Kidney (tissue), 13 donors: ENCODE measurements at regions not wholly inside any gene's neighbourhood (a gene's known extent, or its start where the extent isn't known, plus 50 kb on each side); places are given as distances from the start of the nearest gene placed in this dataset.
"Not testable (repeated sequence)": the region's sequence is repeated elsewhere in the genome, so short reads cannot be mapped to it uniquely, and the experiment has no call there.

Experiments used
- DNase-seq, 5 donors: peaks; one replicate each; pipeline ENCODE4 v3.0.0-alpha.2; 2013 to 2020
- FAIRE-seq: peaks from 2 replicates; lab custom pipeline; 2012; peaks lifted over from hg19 to GRCh38; lab: Jason Lieb, UNC
- H3K27ac ChIP-seq, 2 donors: one replicate each; pipeline ENCODE4 v1.7.0; 2013; ENCODE audit warnings: low read depth in 2 of 2, low read length in 2 of 2, inconsistent platforms in 1 of 2
- H3K27me3 ChIP-seq: one replicate; pipeline ENCODE4 v1.7.1; 2013; ENCODE audit warnings: low read length, inconsistent platforms; ENCODE audit not compliant: control insufficient read depth, insufficient read depth
- H3K36me3 ChIP-seq, 3 donors: one replicate each; pipeline versions ENCODE4 v1.7.0 to v1.7.1; 2013; ENCODE audit warnings: low read length in 3 of 3, control low read depth in 1 of 3, inconsistent platforms in 1 of 3; ENCODE audit not compliant: insufficient read depth in 3 of 3, control insufficient read depth in 2 of 3
- H3K4me1 ChIP-seq, 3 donors: one replicate each; pipeline versions ENCODE4 v1.7.0 to v1.7.1; 2013; ENCODE audit warnings: low read length in 3 of 3, inconsistent platforms in 1 of 3, low read depth in 1 of 3; ENCODE audit not compliant: control insufficient read depth in 2 of 3, insufficient read depth in 2 of 3
- H3K4me3 ChIP-seq, 3 donors: one replicate each; pipeline versions ENCODE4 v1.7.0 to v1.8.1; 2013; ENCODE audit warnings: low read length in 3 of 3, control low read depth in 1 of 3, inconsistent platforms in 1 of 3
- H3K9ac ChIP-seq, 3 donors: one replicate each; pipeline versions ENCODE4 v1.7.0 to v1.7.1; 2013; ENCODE audit warnings: low read length in 3 of 3, control low read depth in 1 of 3, inconsistent platforms in 1 of 3
- H3K9me3 ChIP-seq, 3 donors: one replicate each; pipeline versions ENCODE4 v1.7.0 to v1.7.1; 2013; ENCODE audit warnings: low read length in 3 of 3, control low read depth in 1 of 3, inconsistent platforms in 1 of 3; ENCODE audit not compliant: control insufficient read depth in 2 of 3, insufficient read depth in 1 of 3
- intact Hi-C: fragments of 100-400 bp; cut with DNase I; formaldehyde crosslinking; loops from one replicate; pipeline ENCODE4 v1.11.1; 2022
- TF ChIP-seq, protein P1 (sequence below): IDR thresholded peaks from 3 replicates; pipeline ENCODE4 v1.5.1; 2012; ENCODE audit warnings: mild to moderate bottlenecking, moderate library complexity, borderline replicate concordance; ENCODE audit not compliant: insufficient read depth; ENCODE audit errors: extremely low read depth
- donor health status: control.
- donor health status: control.
- donor health status: control.
- donor health status: control.
- donor health status: control.
- donor health status: DM: yes; HTN: yes; CAD: no.
- donor health status: Normal renal cell carcinoma (clear cell type).

DNA sequence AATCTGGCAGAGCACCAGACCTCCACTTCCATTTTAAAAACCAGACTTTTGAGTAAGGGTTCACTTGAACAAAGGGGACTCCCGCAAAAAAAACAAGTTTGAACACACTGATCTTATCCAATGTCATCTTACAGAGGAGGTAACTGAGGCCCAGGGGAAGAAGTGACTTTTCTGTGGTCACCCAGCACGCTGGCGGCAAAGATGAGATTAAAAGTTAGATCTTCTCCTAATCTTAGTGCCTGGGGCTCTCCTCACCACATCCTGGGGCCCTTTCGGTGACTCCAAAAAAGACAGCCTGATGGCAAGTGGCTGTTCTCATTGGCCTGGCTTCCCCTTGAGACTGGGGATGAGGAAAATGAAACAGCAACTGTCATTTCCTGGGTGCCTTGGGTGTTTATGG is 101.8 kb upstream of the ZNF98 start:
- Histone ChIP-seq H3K27ac (no peak overlapping the region), H3K27me3 (no peaks in the 10 kb centered on the region), H3K4me3 (no peak overlapping the region), H3K36me3 (no peaks in the 10 kb centered on the region), H3K9ac (no peak overlapping the region), H3K4me1 (no peaks in the 10 kb centered on the region), H3K9me3 (no peaks in the 10 kb centered on the region)
- TF ChIP-seq, protein P1, sequence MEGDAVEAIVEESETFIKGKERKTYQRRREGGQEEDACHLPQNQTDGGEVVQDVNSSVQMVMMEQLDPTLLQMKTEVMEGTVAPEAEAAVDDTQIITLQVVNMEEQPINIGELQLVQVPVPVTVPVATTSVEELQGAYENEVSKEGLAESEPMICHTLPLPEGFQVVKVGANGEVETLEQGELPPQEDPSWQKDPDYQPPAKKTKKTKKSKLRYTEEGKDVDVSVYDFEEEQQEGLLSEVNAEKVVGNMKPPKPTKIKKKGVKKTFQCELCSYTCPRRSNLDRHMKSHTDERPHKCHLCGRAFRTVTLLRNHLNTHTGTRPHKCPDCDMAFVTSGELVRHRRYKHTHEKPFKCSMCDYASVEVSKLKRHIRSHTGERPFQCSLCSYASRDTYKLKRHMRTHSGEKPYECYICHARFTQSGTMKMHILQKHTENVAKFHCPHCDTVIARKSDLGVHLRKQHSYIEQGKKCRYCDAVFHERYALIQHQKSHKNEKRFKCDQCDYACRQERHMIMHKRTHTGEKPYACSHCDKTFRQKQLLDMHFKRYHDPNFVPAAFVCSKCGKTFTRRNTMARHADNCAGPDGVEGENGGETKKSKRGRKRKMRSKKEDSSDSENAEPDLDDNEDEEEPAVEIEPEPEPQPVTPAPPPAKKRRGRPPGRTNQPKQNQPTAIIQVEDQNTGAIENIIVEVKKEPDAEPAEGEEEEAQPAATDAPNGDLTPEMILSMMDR = no peak
- no peak for DNase-seq
- no peak for FAIRE-seq
- intact Hi-C loops = no loop called here

DNA sequence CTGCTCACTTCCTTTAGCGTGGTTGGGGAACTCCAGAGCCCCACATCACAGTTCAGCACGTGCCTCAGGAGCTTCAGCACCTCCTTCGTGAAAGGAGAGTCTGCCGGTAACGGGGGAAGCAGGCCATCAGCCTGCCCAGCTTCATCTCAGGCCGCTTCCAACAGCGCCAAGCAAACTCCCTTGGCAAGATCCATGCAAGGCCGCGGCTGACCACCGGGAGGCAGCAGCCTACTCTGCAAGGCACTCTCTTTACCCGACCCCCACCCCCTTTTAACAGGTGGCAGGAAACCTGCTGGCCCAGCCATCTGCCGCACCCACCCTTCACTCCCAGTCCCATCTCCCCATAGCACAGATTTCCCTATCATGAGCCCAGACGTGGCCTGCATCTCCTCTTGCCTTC is 97.4 kb upstream of the ZNF98 start:
- H3K4me1 ChIP-seq, intact Hi-C loops, H3K4me3 ChIP-seq, H3K27ac ChIP-seq, H3K36me3 ChIP-seq, H3K27me3 ChIP-seq, DNase-seq, H3K9ac ChIP-seq, FAIRE-seq, H3K9me3 ChIP-seq: not testable (repeated sequence)

DNA sequence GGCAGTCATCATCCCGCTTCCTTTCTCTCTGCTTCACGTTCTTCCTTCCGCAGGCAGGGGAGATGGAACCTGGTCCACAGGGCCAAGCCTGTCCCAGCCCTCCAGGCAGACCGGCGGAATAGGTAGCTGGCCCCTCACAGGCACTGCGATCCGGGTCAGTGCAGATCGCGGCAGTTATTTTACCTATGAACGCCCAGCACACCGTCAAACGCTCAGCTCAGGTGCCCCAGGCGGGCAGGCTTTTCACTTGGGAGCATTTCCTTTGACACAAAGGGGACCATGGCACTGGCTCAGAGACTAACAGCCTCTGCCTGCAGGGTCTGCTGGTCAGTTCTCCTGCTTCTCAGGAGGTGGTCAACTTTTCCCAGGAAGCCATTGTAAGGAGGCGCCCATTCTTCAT is 97.0 kb upstream of the ZNF98 start:
- no peaks in the 10 kb centered on the region for H3K36me3 ChIP-seq
- FAIRE-seq = no peak
- no peaks in the 10 kb centered on the region for H3K9me3 ChIP-seq
- TF ChIP-seq, protein P1 = no peak
- H3K27me3 ChIP-seq = no peaks in the 10 kb centered on the region
- no peak overlapping the region for H3K4me3 ChIP-seq
- H3K27ac ChIP-seq = no peak overlapping the region
- no peak overlapping the region for H3K9ac ChIP-seq
- intact Hi-C loops = no loop called here
- no peaks in the 10 kb centered on the region for H3K4me1 ChIP-seq
- no peak for DNase-seq

DNA sequence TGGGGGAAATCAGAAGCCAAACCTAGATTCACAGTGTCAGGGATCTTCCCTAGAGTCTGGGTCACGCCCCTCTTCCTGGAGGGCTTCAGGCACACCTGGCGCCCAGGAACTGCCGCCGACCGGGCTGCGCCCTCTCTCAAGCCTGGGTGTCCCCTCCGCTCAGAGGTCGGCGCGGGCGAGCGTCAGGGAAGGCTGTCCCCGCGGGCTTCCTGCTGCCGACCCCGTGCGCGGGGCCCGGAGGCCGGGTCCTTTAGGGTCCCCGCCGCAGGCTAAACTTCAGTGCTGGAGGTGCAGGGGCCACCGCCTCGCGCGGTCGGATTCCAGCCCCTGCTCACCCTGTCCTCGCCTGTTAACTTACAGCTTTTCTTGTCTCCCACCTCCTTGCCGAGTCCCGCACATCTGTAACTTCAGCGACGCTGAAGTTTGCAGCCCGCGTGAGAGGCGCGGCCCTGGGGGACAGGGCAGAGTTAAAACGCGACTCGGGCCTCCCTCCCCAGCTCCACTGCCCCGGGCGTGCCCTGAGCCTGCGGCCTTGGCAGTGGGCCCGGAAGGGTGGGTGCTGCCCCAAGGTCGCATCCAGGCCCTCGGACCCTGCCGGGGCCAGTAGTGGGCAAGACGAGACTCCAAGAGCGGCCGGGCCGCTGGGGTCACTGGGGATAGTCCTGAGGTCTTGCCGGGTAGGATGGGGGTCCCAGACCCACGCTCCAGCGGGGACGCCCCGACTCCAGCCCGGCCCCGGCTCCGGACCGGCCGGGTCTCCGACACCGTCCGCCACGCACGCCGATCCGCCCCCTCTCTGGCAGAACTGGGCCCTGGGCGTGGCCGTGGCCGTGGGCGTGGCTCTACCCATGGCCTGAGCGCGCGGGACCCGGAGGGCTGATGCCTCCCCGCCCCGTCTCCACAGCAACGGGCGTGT is 95.6 kb upstream of the ZNF98 start:
- no peak overlapping the region for H3K4me3 ChIP-seq
- FAIRE-seq (no peak), DNase-seq (no peak)
- no peak overlapping the region for H3K9ac ChIP-seq
- H3K4me1 ChIP-seq = no peaks in the 10 kb centered on the region
- intact Hi-C loops = no loop called here
- no peaks in the 10 kb centered on the region for H3K27me3 ChIP-seq
- H3K9me3 ChIP-seq = no peaks in the 10 kb centered on the region
- H3K36me3 ChIP-seq = no peaks in the 10 kb centered on the region
- TF ChIP-seq, protein P1 = no peak
- H3K27ac ChIP-seq = no peak overlapping the region
